ENCODE measurements at regions not wholly inside any gene's neighbourhood (a gene's known extent, or its start where the extent isn't known, plus 50 kb on each side); places are given as distances from the start of the nearest gene placed in this dataset.

DNA sequence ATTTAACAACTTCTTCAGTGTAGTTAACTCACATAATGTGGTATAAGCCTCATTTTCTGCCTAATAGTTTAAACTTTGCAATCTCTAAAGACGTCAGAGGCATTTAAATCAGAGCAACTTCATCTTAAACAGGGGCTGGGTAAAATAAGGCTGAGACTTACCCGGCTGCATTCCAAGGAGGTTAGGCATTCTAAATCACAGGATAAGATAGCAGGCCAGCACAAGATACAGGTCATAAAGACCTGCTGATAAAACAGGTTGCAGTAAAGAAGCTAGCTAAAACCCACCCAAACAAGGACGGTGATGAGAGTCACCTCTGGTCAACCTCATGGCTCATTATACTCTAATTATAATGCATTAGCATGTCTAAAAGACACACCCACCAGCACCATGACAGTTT is 115.6 kb upstream of the PKP2 start:
- H3K36me3 ChIP-seq = no peaks in the 10 kb centered on the region
- H3K9me3 ChIP-seq (ENCODE audit: severe bottlenecking) = peaks cover 2% of the 10 kb centered on the region
- H3K27me3 ChIP-seq (ENCODE audit: insufficient read depth, low read depth, severe bottlenecking) = peaks cover 26% of the 10 kb centered on the region
- TF ChIP-seq, protein P1, sequence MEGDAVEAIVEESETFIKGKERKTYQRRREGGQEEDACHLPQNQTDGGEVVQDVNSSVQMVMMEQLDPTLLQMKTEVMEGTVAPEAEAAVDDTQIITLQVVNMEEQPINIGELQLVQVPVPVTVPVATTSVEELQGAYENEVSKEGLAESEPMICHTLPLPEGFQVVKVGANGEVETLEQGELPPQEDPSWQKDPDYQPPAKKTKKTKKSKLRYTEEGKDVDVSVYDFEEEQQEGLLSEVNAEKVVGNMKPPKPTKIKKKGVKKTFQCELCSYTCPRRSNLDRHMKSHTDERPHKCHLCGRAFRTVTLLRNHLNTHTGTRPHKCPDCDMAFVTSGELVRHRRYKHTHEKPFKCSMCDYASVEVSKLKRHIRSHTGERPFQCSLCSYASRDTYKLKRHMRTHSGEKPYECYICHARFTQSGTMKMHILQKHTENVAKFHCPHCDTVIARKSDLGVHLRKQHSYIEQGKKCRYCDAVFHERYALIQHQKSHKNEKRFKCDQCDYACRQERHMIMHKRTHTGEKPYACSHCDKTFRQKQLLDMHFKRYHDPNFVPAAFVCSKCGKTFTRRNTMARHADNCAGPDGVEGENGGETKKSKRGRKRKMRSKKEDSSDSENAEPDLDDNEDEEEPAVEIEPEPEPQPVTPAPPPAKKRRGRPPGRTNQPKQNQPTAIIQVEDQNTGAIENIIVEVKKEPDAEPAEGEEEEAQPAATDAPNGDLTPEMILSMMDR (IDR thresholded peaks at IDR 0.05; ENCODE audit: low read depth, low read length) = no peak
- DNase-seq = no peak
- no peak overlapping the region for H3K27ac ChIP-seq
- no peak overlapping the region for H3K4me3 ChIP-seq (ENCODE audit: low read depth, low read length)

- Histone ChIP-seq H3K36me3 (no peaks in the 10 kb centered on the region), H3K4me3 (ENCODE audit: low read depth, low read length) (no peak overlapping the region), H3K27ac (no peak overlapping the region), H3K9me3 (ENCODE audit: severe bottlenecking) (no peaks in the 10 kb centered on the region), H3K27me3 (ENCODE audit: insufficient read depth, low read depth, severe bottlenecking) (peaks cover 58% of the 10 kb centered on the region)
- TF ChIP-seq, protein P1 (IDR thresholded peaks at IDR 0.05; ENCODE audit: low read depth, low read length) = no peak
- DNase-seq = no peak
These were observed 109.5 kb upstream of the PKP2 start for GRCh38 chr12:33006106-33006505.

- Histone ChIP-seq H3K9me3 (ENCODE audit: severe bottlenecking) (no peaks in the 10 kb centered on the region), H3K36me3 (no peaks in the 10 kb centered on the region), H3K4me3 (ENCODE audit: low read depth, low read length) (no peak overlapping the region), H3K27me3 (ENCODE audit: insufficient read depth, low read depth, severe bottlenecking) (peaks cover 49% of the 10 kb centered on the region), H3K27ac (no peak overlapping the region)
- no peak for DNase-seq
- TF ChIP-seq, protein P1 (IDR thresholded peaks at IDR 0.05; ENCODE audit: low read depth, low read length) = no peak
These were observed 103.4 kb upstream of the PKP2 start for GRCh38 chr12:33000016-33000415.

DNA sequence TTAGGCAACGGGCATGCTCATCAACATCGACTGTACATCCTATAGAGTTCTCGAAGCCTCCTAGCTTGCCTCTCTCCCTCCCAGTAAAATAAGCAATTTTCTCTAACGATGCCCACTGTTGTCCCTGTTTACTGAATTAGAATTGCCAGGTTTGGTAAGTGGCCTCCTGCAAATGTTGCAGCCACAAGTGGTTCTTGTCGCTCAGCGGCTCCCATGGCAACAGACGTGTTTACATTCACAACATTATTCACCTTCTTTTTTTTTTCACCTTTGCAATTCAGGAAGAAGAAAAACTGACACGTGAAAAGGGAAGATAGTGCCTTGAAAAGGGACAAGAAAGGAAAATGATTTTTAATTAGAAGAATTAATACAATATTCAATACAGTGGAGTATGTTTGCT is 100.9 kb upstream of the PKP2 start:
- H3K36me3 ChIP-seq = no peaks in the 10 kb centered on the region
- no peak overlapping the region for H3K27ac ChIP-seq
- DNase-seq = no peak
- no peaks in the 10 kb centered on the region for H3K9me3 ChIP-seq (ENCODE audit: severe bottlenecking)
- TF ChIP-seq, protein P1 (IDR thresholded peaks at IDR 0.05; ENCODE audit: low read depth, low read length) = no peak
- H3K4me3 ChIP-seq (ENCODE audit: low read depth, low read length) = no peak overlapping the region
- H3K27me3 ChIP-seq (ENCODE audit: insufficient read depth, low read depth, severe bottlenecking) = peaks cover 51% of the 10 kb centered on the region

GRCh38 chr12:32995623-32996022 is 99.0 kb upstream of the PKP2 start:
- H3K36me3 ChIP-seq = no peaks in the 10 kb centered on the region
- H3K27me3 ChIP-seq (ENCODE audit: insufficient read depth, low read depth, severe bottlenecking) = peaks cover 51% of the 10 kb centered on the region
- no peak for DNase-seq
- H3K9me3 ChIP-seq (ENCODE audit: severe bottlenecking) = no peaks in the 10 kb centered on the region
- H3K4me3 ChIP-seq (ENCODE audit: low read depth, low read length) = no peak overlapping the region
- H3K27ac ChIP-seq = no peak overlapping the region
- TF ChIP-seq, protein P1 (IDR thresholded peaks at IDR 0.05; ENCODE audit: low read depth, low read length) = no peak

DNA sequence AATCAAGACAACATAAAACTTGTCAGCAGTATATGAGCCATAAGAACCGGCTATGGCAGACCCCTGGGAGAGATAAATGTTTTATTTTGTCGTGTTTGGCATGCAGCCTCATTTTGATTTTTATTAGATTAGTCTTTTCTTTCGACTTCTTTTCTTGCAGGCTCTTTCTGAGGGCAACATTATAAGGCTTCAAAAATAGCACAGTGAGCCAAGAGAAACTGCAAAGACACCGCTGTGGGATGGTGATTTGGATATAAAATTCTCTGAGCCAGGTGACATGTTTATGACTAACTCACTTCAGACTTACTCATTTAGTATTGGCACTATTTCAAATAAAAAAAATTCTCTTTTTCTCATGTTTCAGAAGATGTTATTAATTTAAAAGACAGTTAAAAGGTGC is 96.8 kb upstream of the PKP2 start:
- Histone ChIP-seq H3K4me3 (ENCODE audit: low read depth, low read length) (no peak overlapping the region), H3K27me3 (ENCODE audit: insufficient read depth, low read depth, severe bottlenecking) (peaks cover 59% of the 10 kb centered on the region), H3K9me3 (ENCODE audit: severe bottlenecking) (no peaks in the 10 kb centered on the region), H3K27ac (no peak overlapping the region), H3K36me3 (no peaks in the 10 kb centered on the region)
- no peak for DNase-seq
- TF ChIP-seq, protein P1 (IDR thresholded peaks at IDR 0.05; ENCODE audit: low read depth, low read length) = no peak

Measured in WERI-Rb-1 (cell line).